ENCODE measurements at regions not wholly inside any gene's neighbourhood (a gene's known extent, or its start where the extent isn't known, plus 50 kb on each side); places are given as distances from the start of the nearest gene placed in this dataset.

GRCh38 chr1:55593298-55593697 lies 378.1 kb upstream of the USP24 start:
- H3K4me3 Mint-ChIP-seq, result no peak overlapping the region
- ATAC-seq (replicated peaks), result no peak
- H3K27me3 Mint-ChIP-seq, result peaks cover 11 to 15% of the 10 kb centered on the region in 2 donors
- H3K36me3 Mint-ChIP-seq (ENCODE audit: insufficient read depth), result no peaks in the 10 kb centered on the region
- no peak for DNase-seq
- no peak overlapping the region for H3K27ac Mint-ChIP-seq
- H3K9me3 Mint-ChIP-seq, result peaks cover 0 to 6% of the 10 kb centered on the region in 2 donors
- no peaks in the 10 kb centered on the region for H3K4me1 Mint-ChIP-seq (ENCODE audit: low read depth in 2 of 2)

GRCh38 chr1:55592122-55592521 lies 377.0 kb upstream of the USP24 start:
- no peak for ATAC-seq (replicated peaks)
- peaks cover 14 to 22% of the 10 kb centered on the region in 2 donors for H3K27me3 Mint-ChIP-seq
- peaks cover 0 to 6% of the 10 kb centered on the region in 2 donors for H3K9me3 Mint-ChIP-seq
- H3K4me1 Mint-ChIP-seq (ENCODE audit: low read depth in 2 of 2), result no peaks in the 10 kb centered on the region
- no peaks in the 10 kb centered on the region for H3K36me3 Mint-ChIP-seq (ENCODE audit: insufficient read depth)
- DNase-seq, result no peak
- H3K27ac Mint-ChIP-seq, result no peak overlapping the region
- no peak overlapping the region for H3K4me3 Mint-ChIP-seq

- H3K36me3 Mint-ChIP-seq (ENCODE audit: insufficient read depth), result no peaks in the 10 kb centered on the region
- DNase-seq, result no peak
- H3K4me1 Mint-ChIP-seq (ENCODE audit: low read depth in 2 of 2), result no peaks in the 10 kb centered on the region
- peaks cover 28 to 42% of the 10 kb centered on the region in 2 donors for H3K27me3 Mint-ChIP-seq
- no peak for ATAC-seq (replicated peaks)
- H3K4me3 Mint-ChIP-seq, result no peak overlapping the region
- H3K9me3 Mint-ChIP-seq, result no peaks in the 10 kb centered on the region
- no peak overlapping the region for H3K27ac Mint-ChIP-seq
Observed at GRCh38 chr1:55589671-55590297, 374.6 kb upstream of the USP24 start.

GRCh38 chr1:55588309-55588708 lies 373.1 kb upstream of the USP24 start:
- H3K4me1 Mint-ChIP-seq (ENCODE audit: low read depth in 2 of 2), result no peaks in the 10 kb centered on the region
- ATAC-seq (replicated peaks), result no peak
- H3K36me3 Mint-ChIP-seq (ENCODE audit: insufficient read depth), result no peaks in the 10 kb centered on the region
- H3K27me3 Mint-ChIP-seq, result peaks cover 34 to 53% of the 10 kb centered on the region in 2 donors
- no peak overlapping the region for H3K4me3 Mint-ChIP-seq
- H3K9me3 Mint-ChIP-seq, result no peaks in the 10 kb centered on the region
- H3K27ac Mint-ChIP-seq, result no peak overlapping the region
- no peak for DNase-seq

- no peaks in the 10 kb centered on the region for H3K4me1 Mint-ChIP-seq (ENCODE audit: low read depth in 2 of 2)
- no peak overlapping the region for H3K4me3 Mint-ChIP-seq
- no peak for DNase-seq
- peaks cover 36 to 55% of the 10 kb centered on the region in 2 donors for H3K27me3 Mint-ChIP-seq
- H3K27ac Mint-ChIP-seq, result no peak overlapping the region
- no peak for ATAC-seq (replicated peaks)
- no peaks in the 10 kb centered on the region for H3K9me3 Mint-ChIP-seq
- H3K36me3 Mint-ChIP-seq (ENCODE audit: insufficient read depth), result no peaks in the 10 kb centered on the region
Observed at GRCh38 chr1:55586771-55587170, 371.6 kb upstream of the USP24 start.

GRCh38 chr1:55585402-55585792 lies 370.2 kb upstream of the USP24 start:
- peaks cover 36 to 55% of the 10 kb centered on the region in 2 donors for H3K27me3 Mint-ChIP-seq
- no peak for ATAC-seq (replicated peaks)
- no peak overlapping the region for H3K4me3 Mint-ChIP-seq
- H3K4me1 Mint-ChIP-seq (ENCODE audit: low read depth in 2 of 2), result no peaks in the 10 kb centered on the region
- no peak overlapping the region for H3K27ac Mint-ChIP-seq
- H3K9me3 Mint-ChIP-seq, result no peaks in the 10 kb centered on the region
- no peaks in the 10 kb centered on the region for H3K36me3 Mint-ChIP-seq (ENCODE audit: insufficient read depth)
- no peak for DNase-seq

GRCh38 chr1:55584526-55585401 lies 369.6 kb upstream of the USP24 start:
- Mint-ChIP-seq H3K27ac (no peak overlapping the region), H3K4me3 (no peak overlapping the region), H3K9me3 (no peaks in the 10 kb centered on the region), H3K36me3 (ENCODE audit: insufficient read depth) (no peaks in the 10 kb centered on the region), H3K4me1 (ENCODE audit: low read depth in 2 of 2) (no peaks in the 10 kb centered on the region), H3K27me3 (peaks cover 36 to 55% of the 10 kb centered on the region in 2 donors)
- DNase-seq, result no peak
- no peak for ATAC-seq (replicated peaks)

- no peak for DNase-seq
- no peak for ATAC-seq (replicated peaks)
- Mint-ChIP-seq H3K27ac (no peak overlapping the region), H3K27me3 (peaks cover 41 to 65% of the 10 kb centered on the region in 2 donors), H3K4me3 (no peak overlapping the region), H3K4me1 (ENCODE audit: low read depth in 2 of 2) (no peaks in the 10 kb centered on the region), H3K9me3 (no peaks in the 10 kb centered on the region), H3K36me3 (ENCODE audit: insufficient read depth) (no peaks in the 10 kb centered on the region)
Observed at GRCh38 chr1:55582084-55582483, 366.9 kb upstream of the USP24 start.

GRCh38 chr1:55580845-55581332 lies 365.7 kb upstream of the USP24 start:
- no peak for DNase-seq

GRCh38 chr1:55579332-55580001 lies 364.3 kb upstream of the USP24 start:
- Mint-ChIP-seq H3K27me3 (peaks cover 27 to 61% of the 10 kb centered on the region in 2 donors), H3K4me3 (no peak overlapping the region), H3K9me3 (no peaks in the 10 kb centered on the region), H3K36me3 (ENCODE audit: insufficient read depth) (no peaks in the 10 kb centered on the region), H3K4me1 (ENCODE audit: low read depth in 2 of 2) (no peaks in the 10 kb centered on the region), H3K27ac (no peak overlapping the region)
- DNase-seq (no peak), ATAC-seq (replicated peaks) (no peak)

More at GRCh38 chr1:55580845-55581332, 365.7 kb upstream of the USP24 start:
- Mint-ChIP-seq H3K9me3 (no peaks in the 10 kb centered on the region), H3K4me1 (ENCODE audit: low read depth in 2 of 2) (no peaks in the 10 kb centered on the region), H3K36me3 (ENCODE audit: insufficient read depth) (no peaks in the 10 kb centered on the region), H3K4me3 (no peak overlapping the region), H3K27ac (no peak overlapping the region), H3K27me3 (peaks cover 39 to 66% of the 10 kb centered on the region in 2 donors)
- ATAC-seq (replicated peaks), result no peak

GRCh38 chr1:55578646-55579045 lies 363.5 kb upstream of the USP24 start:
- Mint-ChIP-seq H3K27ac (no peak overlapping the region), H3K4me1 (ENCODE audit: low read depth in 2 of 2) (no peaks in the 10 kb centered on the region), H3K9me3 (no peaks in the 10 kb centered on the region), H3K36me3 (ENCODE audit: insufficient read depth) (no peaks in the 10 kb centered on the region), H3K27me3 (peaks cover 20 to 53% of the 10 kb centered on the region in 2 donors), H3K4me3 (no peak overlapping the region)
- DNase-seq, result no peak
- no peak for ATAC-seq (replicated peaks)

- Mint-ChIP-seq H3K4me1 (ENCODE audit: low read depth in 2 of 2) (no peaks in the 10 kb centered on the region), H3K9me3 (no peaks in the 10 kb centered on the region), H3K36me3 (ENCODE audit: insufficient read depth) (no peaks in the 10 kb centered on the region), H3K27ac (no peak overlapping the region), H3K27me3 (peaks cover 18 to 59% of the 10 kb centered on the region in 2 donors), H3K4me3 (no peak overlapping the region)
- DNase-seq, result no peak
- no peak for ATAC-seq (replicated peaks)
Observed at GRCh38 chr1:55575571-55576279, 360.6 kb upstream of the USP24 start.

- no peaks in the 10 kb centered on the region for H3K9me3 Mint-ChIP-seq
Observed at GRCh38 chr1:55574691-55575225, 359.6 kb upstream of the USP24 start.

More at GRCh38 chr1:55574691-55575225, 359.6 kb upstream of the USP24 start:
- ATAC-seq (replicated peaks) (no peak), DNase-seq (no peak)
- Mint-ChIP-seq H3K27ac (no peak overlapping the region), H3K36me3 (ENCODE audit: insufficient read depth) (no peaks in the 10 kb centered on the region), H3K27me3 (peaks cover 20 to 61% of the 10 kb centered on the region in 2 donors), H3K4me1 (ENCODE audit: low read depth in 2 of 2) (no peaks in the 10 kb centered on the region), H3K4me3 (no peak overlapping the region)

All from effector memory CD8-positive, alpha-beta T cell (primary cell).